ENCODE measurements at regions not wholly inside any gene's neighbourhood (a gene's known extent, or its start where the extent isn't known, plus 50 kb on each side); places are given as distances from the start of the nearest gene placed in this dataset.

DNA sequence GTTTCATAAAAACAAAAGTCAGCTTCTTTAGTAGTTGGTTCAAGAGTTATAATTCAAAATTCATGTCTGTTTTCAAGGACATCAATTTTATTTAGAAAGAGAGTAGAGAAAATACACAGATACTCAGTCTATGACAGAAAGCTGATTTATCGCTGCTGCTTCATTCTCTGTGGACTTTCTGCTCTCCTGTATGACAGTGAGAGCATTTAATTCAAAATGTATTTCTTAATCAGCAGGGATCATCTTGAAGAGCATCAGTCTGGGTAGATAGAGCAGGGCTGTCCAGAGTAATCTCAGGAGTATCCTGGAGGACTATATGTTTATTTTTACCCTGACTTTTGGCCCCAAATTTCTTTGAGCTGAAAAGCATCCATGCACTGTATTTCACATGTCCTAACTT lies 1676.7 kb downstream of the REEP3 start:
- CTCF ChIA-PET (ENCODE audit: low intra/inter-chr PET ratio, low total read pairs): no interaction called here
- DNase-seq (ENCODE audit: low spot score): no peak
- POLR2A ChIA-PET: no interaction called here
- H3K4me1 ChIP-seq (ENCODE audit: insufficient read depth, low read length): no peaks in the 10 kb centered on the region
- H3K9me3 ChIP-seq (ENCODE audit: low read length): no peaks in the 10 kb centered on the region
- intact Hi-C loops (cut with micrococcal nuclease; ENCODE audit: unreplicated experiment) (no loop called here), in situ Hi-C loops (cut with HindIII; ENCODE audit: extremely low pct_ligation_motif_present, low pct_unique_long_range_greater_than_20kb) (no loop called here)
- 0% methylated on average over 1 of the region's 1 CpG for WGBS (ENCODE audit: low lambda C conversion rate)
- H3K4me3 ChIP-seq (replicated peaks in 1 of 3; ENCODE audit: insufficient read depth in 1 of 3, low read depth in 2 of 3, low read length in 3 of 3): no peak overlapping the region
- H3K27me3 ChIP-seq (ENCODE audit: control insufficient read depth in 1 of 2, insufficient read depth in 2 of 2, low read length in 2 of 2): no peaks in the 10 kb centered on the region
- ATAC-seq: no peak
- no peaks in the 10 kb centered on the region for H3K36me3 ChIP-seq (replicated peaks in 1 of 2; ENCODE audit: control insufficient read depth in 1 of 2, insufficient read depth in 2 of 2, low read length in 2 of 2)
- H4K20me1 ChIP-seq (ENCODE audit: insufficient read depth, low read length): no peaks in the 10 kb centered on the region
- no peaks in the 10 kb centered on the region for H3K79me2 ChIP-seq (ENCODE audit: insufficient read depth, low read length)
- H3K9ac ChIP-seq (ENCODE audit: insufficient read depth, low read depth, low read length): no peak overlapping the region
- H2AFZ ChIP-seq (ENCODE audit: low read length): no peak overlapping the region
- FAIRE-seq: no peak
- no TSS peak for BruUV-seq (replicated peaks)
- no peak overlapping the region for H3K27ac ChIP-seq (ENCODE audit: extremely low read length, insufficient read depth, low read length)
- no peak overlapping the region for H3K4me2 ChIP-seq (ENCODE audit: low read depth, low read length)
- TF ChIP-seq, protein P1, sequence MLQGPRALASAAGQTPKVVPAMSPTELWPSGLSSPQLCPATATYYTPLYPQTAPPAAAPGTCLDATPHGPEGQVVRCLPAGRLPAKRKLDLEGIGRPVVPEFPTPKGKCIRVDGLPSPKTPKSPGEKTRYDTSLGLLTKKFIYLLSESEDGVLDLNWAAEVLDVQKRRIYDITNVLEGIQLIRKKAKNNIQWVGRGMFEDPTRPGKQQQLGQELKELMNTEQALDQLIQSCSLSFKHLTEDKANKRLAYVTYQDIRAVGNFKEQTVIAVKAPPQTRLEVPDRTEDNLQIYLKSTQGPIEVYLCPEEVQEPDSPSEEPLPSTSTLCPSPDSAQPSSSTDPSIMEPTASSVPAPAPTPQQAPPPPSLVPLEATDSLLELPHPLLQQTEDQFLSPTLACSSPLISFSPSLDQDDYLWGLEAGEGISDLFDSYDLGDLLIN (CRISPR knock-in tag; IDR thresholded peaks at IDR 0.05; ENCODE audit: borderline replicate concordance): no peak
- TF ChIP-seq, protein P2, sequence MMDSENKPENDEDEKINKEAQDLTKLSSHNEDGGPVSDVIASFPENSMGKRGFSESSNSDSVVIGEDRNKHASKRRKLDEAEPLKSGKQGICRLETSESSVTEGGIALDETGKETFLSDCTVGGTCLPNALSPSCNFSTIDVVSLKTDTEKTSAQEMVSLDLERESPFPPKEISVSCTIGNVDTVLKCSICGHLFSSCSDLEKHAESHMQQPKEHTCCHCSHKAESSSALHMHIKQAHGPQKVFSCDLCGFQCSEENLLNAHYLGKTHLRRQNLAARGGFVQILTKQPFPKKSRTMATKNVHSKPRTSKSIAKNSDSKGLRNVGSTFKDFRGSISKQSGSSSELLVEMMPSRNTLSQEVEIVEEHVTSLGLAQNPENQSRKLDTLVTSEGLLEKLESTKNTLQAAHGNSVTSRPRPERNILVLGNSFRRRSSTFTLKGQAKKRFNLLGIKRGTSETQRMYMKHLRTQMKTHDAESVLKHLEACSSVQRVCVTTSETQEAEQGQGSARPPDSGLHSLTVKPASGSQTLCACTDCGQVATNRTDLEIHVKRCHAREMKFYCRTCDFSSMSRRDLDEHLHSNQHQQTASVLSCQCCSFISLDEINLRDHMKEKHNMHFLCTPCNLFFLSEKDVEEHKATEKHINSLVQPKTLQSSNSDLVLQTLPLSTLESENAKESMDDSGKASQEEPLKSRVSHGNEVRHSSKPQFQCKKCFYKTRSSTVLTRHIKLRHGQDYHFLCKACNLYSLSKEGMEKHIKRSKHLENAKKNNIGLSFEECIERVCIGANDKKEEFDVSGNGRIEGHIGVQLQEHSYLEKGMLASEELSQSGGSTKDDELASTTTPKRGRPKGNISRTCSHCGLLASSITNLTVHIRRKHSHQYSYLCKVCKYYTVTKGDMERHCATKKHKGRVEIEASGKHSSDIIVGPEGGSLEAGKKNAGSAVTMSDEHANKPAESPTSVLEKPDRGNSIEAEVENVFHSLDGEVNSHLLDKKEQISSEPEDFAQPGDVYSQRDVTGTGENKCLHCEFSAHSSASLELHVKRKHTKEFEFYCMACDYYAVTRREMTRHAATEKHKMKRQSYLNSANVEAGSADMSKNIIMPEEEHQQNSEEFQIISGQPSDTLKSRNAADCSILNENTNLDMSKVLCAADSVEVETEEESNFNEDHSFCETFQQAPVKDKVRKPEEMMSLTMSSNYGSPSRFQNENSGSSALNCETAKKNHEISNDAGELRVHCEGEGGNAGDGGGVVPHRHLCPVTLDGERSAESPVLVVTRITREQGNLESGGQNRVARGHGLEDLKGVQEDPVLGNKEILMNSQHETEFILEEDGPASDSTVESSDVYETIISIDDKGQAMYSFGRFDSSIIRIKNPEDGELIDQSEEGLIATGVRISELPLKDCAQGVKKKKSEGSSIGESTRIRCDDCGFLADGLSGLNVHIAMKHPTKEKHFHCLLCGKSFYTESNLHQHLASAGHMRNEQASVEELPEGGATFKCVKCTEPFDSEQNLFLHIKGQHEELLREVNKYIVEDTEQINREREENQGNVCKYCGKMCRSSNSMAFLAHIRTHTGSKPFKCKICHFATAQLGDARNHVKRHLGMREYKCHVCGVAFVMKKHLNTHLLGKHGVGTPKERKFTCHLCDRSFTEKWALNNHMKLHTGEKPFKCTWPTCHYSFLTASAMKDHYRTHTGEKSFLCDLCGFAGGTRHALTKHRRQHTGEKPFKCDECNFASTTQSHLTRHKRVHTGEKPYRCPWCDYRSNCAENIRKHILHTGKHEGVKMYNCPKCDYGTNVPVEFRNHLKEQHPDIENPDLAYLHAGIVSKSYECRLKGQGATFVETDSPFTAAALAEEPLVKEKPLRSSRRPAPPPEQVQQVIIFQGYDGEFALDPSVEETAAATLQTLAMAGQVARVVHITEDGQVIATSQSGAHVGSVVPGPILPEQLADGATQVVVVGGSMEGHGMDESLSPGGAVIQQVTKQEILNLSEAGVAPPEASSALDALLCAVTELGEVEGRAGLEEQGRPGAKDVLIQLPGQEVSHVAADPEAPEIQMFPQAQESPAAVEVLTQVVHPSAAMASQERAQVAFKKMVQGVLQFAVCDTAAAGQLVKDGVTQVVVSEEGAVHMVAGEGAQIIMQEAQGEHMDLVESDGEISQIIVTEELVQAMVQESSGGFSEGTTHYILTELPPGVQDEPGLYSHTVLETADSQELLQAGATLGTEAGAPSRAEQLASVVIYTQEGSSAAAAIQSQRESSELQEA (CRISPR knock-in tag; IDR thresholded peaks at IDR 0.05; ENCODE audit: not compliant biosample characterization): no peak
- no peak for TF ChIP-seq ZNF501 (CRISPR knock-in tag; IDR thresholded peaks at IDR 0.05)
- TF ChIP-seq ZNF781 (CRISPR knock-in tag; IDR thresholded peaks at IDR 0.05; ENCODE audit: borderline replicate concordance, not compliant biosample characterization): no peak
- TF ChIP-seq, protein P3, sequence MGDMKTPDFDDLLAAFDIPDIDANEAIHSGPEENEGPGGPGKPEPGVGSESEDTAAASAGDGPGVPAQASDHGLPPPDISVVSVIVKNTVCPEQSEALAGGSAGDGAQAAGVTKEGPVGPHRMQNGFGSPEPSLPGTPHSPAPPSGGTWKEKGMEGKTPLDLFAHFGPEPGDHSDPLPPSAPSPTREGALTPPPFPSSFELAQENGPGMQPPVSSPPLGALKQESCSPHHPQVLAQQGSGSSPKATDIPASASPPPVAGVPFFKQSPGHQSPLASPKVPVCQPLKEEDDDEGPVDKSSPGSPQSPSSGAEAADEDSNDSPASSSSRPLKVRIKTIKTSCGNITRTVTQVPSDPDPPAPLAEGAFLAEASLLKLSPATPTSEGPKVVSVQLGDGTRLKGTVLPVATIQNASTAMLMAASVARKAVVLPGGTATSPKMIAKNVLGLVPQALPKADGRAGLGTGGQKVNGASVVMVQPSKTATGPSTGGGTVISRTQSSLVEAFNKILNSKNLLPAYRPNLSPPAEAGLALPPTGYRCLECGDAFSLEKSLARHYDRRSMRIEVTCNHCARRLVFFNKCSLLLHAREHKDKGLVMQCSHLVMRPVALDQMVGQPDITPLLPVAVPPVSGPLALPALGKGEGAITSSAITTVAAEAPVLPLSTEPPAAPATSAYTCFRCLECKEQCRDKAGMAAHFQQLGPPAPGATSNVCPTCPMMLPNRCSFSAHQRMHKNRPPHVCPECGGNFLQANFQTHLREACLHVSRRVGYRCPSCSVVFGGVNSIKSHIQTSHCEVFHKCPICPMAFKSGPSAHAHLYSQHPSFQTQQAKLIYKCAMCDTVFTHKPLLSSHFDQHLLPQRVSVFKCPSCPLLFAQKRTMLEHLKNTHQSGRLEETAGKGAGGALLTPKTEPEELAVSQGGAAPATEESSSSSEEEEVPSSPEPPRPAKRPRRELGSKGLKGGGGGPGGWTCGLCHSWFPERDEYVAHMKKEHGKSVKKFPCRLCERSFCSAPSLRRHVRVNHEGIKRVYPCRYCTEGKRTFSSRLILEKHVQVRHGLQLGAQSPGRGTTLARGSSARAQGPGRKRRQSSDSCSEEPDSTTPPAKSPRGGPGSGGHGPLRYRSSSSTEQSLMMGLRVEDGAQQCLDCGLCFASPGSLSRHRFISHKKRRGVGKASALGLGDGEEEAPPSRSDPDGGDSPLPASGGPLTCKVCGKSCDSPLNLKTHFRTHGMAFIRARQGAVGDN (CRISPR knock-in tag; IDR thresholded peaks at IDR 0.05): no peak
- TF ChIP-seq RBM39 (IDR thresholded peaks at IDR 0.05; ENCODE audit: low read depth, low read length, poor library complexity, severe bottlenecking): no peak

Data from HepG2 (cell line).